ENCODE measurements at regions not wholly inside any gene's neighbourhood (a gene's known extent, or its start where the extent isn't known, plus 50 kb on each side); places are given as distances from the start of the nearest gene placed in this dataset.

DNA sequence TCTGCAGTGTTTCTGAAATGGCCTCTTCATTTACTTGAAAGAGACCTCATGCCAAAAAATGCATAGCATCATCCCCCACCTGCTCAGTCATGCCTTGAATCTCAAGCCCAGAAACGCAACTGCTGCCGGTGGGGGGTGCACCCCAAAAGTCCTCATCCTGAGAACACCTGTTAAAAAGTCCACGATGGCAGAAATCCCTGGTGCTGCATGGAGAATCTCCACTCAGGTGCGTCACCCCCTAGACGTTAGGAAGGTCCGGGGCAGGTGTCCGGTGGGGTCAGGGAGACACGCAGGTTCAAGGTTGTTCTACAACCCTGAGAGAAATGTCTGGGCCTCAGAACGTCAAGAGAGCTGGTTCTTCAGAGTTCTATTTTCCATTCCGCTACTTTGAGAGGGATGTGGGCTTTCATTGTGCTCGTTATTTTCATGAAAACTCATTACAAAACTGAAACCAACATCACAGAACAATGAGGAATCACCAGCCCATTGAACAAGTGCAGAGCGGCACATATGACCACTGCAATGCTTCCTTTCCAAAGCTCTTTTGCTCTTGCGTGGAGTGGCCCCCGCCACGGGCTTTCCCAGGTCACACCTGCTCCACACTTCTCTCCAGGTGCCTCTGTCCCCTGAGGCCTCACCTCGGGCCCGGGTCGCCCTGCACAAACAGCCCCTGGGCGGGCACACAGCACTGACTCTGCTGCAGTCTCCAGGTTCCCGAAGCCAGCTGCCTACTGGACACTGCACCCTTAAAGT is 201.9 kb downstream of the TOMM20 start:
- Histone ChIP-seq H3K9me3 (no peaks in the 10 kb centered on the region), H3K27ac (peak overlapping the region; percentile 65 to 77 (median 68)), H3K27me3 (no peaks in the 10 kb centered on the region), H3K36me3 (no peaks in the 10 kb centered on the region), H3K4me1 (peaks cover 0 to 13% (median 3%) of the 10 kb centered on the region in 4 donors), H3K4me3 (peak overlapping the region in 2 of 4 donors; percentile 7 to 30)
- TF ChIP-seq POLR2A (IDR thresholded peaks at IDR 0.05) = no peak
- TF ChIP-seq, protein P1, sequence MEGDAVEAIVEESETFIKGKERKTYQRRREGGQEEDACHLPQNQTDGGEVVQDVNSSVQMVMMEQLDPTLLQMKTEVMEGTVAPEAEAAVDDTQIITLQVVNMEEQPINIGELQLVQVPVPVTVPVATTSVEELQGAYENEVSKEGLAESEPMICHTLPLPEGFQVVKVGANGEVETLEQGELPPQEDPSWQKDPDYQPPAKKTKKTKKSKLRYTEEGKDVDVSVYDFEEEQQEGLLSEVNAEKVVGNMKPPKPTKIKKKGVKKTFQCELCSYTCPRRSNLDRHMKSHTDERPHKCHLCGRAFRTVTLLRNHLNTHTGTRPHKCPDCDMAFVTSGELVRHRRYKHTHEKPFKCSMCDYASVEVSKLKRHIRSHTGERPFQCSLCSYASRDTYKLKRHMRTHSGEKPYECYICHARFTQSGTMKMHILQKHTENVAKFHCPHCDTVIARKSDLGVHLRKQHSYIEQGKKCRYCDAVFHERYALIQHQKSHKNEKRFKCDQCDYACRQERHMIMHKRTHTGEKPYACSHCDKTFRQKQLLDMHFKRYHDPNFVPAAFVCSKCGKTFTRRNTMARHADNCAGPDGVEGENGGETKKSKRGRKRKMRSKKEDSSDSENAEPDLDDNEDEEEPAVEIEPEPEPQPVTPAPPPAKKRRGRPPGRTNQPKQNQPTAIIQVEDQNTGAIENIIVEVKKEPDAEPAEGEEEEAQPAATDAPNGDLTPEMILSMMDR (IDR thresholded peaks at IDR 0.05) = no peak
- DNase-seq = peak in 2 of 3 donors; percentile 57 to 60

DNA sequence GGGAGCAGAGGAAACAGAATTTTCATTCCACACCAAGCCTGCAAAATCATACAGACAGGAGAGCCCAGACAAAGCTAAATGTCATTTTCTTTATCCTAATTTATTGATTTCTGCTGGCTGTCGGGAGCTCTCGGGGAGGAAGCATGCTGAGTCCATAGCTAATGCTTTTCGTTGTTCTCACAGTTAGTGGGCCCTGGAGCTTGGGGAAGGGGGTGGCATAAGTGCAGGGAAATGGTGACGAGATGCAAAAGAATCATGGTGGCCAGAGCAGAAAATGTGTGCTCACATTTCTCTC is 202.4 kb downstream of the TOMM20 start:
- H3K27me3 ChIP-seq = no peaks in the 10 kb centered on the region
- H3K9me3 ChIP-seq = no peaks in the 10 kb centered on the region
- H3K27ac ChIP-seq = peak overlapping the region; percentile 65 to 77 (median 68)
- H3K36me3 ChIP-seq = no peaks in the 10 kb centered on the region
- DNase-seq = no peak
- TF ChIP-seq, protein P1 (IDR thresholded peaks at IDR 0.05) = no peak
- TF ChIP-seq POLR2A (IDR thresholded peaks at IDR 0.05) = no peak
- H3K4me1 ChIP-seq = peaks cover 0 to 13% (median 3%) of the 10 kb centered on the region in 4 donors
- H3K4me3 ChIP-seq = peak overlapping the region in 1 of 4 donors; percentile 7

DNA sequence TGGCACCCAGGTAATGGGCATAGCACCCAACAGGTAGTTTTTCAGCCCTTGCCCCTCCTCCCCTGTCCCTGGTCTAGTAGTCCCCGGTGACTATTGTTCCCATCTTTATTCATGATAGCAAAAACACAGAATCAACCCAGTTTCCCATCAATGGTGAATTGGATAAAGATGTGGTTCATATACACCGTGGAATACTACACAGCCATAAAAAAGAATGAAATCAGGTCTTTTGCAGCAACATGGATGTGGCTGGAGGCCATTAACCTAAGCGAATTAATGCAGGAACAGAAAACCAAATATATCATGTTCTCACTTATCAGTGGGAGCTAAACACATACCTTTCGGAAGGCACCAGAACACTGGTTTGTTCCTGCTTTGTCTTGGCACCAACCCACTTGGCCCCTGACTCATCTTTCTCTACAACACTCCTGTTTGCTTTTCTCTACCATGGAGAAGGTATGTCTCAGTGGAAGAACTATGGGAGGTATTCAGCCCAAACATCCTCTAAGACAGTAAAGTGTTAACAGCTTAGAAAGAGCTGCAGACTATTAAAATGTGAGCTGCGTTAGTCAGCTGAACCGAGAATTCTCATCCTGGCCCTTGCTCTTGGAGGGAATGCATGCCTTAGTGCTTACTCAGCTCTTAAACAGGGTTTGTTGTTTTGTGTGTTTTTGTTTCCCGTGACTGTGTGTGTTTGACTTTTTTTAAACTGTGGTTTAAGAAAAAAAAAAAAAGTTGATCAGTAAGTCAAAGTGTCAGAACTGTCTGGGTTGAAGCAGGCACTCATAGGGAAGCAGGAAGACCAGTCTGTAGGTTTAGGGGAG is 203.0 kb downstream of the TOMM20 start:
- H3K27ac ChIP-seq = peak overlapping the region; percentile 65 to 77 (median 70)
- H3K36me3 ChIP-seq = no peaks in the 10 kb centered on the region
- no peaks in the 10 kb centered on the region for H3K9me3 ChIP-seq
- peak in 1 of 3 donors; percentile 45 for DNase-seq
- no peaks in the 10 kb centered on the region for H3K27me3 ChIP-seq
- H3K4me1 ChIP-seq = peaks cover 0 to 13% (median 3%) of the 10 kb centered on the region in 4 donors
- TF ChIP-seq, protein P1 (IDR thresholded peaks at IDR 0.05) = no peak
- TF ChIP-seq POLR2A (IDR thresholded peaks at IDR 0.05) = no peak
- H3K4me3 ChIP-seq = no peak overlapping the region

DNA sequence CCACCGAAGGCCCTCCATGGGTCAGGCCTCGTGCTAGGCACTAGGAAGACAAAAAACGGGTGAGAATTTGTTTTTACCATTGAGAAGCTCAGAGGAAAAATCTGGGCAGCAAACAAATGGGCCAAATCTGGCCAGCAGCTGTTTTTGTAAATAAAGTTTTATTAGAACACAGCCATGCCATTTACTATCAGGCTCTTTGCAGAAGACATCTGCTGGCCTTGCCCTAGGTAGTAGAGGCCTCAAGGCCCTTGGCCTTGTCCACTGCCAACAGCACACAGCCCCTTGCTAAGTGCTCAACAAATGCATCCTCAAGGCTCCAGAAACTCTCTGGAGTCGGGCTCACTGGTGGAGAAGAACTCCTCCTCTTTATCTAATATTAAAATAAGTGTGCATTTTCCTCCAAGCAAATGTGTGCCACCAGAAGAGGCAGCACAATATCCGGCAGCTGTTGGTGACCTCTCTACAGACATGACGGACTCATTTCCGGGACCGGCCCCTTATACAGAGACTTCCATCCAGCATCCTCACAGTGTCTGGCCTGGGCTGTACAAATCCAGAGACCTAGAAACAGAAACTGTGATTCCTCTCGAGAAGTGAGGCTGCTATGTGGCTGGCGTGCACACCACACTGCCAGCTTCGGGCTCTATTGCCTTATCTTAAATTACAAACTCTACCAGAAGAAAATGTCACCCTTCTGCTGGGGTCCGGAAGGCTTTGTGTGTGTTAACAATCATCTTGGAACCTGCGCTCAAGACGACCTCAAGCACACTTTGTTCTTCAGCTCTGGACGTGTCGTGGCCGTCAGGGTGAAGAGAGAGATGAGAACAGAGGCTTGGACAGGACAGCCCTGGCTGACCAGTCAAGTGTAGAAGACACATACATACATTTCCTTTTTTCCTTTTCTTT is 203.9 kb downstream of the TOMM20 start:
- peak in 2 of 3 donors; percentile 9 to 44 for DNase-seq
- no peak for TF ChIP-seq POLR2A (IDR thresholded peaks at IDR 0.05)
- TF ChIP-seq, protein P1 (IDR thresholded peaks at IDR 0.05) = no peak
- Histone ChIP-seq H3K4me1 (peaks cover 0 to 13% (median 3%) of the 10 kb centered on the region in 4 donors), H3K9me3 (no peaks in the 10 kb centered on the region), H3K27me3 (no peaks in the 10 kb centered on the region), H3K27ac (peak overlapping the region; percentile 65 to 77 (median 70)), H3K36me3 (no peaks in the 10 kb centered on the region), H3K4me3 (no peak overlapping the region)

DNA sequence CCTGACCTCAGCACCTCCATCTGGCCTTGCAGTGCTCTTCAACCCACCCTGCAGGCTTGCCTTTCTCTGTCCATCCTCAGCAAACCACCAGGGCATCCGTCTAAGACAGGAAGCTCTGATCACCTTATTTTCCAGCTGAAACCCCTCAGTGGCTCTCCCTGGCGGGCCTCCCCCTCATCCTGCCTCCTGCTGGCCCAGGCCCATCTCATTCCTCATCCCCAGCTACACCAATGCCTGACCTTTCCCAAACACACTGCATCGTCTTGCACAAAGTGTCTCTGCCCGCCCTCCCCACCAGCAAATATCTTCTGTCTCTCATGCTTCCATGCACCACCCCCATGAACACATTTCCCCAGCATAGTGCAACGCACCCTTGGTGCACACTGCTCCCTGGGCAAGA is 205.0 kb downstream of the TOMM20 start:
- Histone ChIP-seq H3K36me3 (no peaks in the 10 kb centered on the region), H3K4me3 (no peak overlapping the region), H3K9me3 (no peaks in the 10 kb centered on the region), H3K27ac (no peak overlapping the region), H3K27me3 (no peaks in the 10 kb centered on the region), H3K4me1 (peaks cover 0 to 22% (median 3%) of the 10 kb centered on the region in 4 donors)
- TF ChIP-seq, protein P1 (IDR thresholded peaks at IDR 0.05) = no peak
- TF ChIP-seq POLR2A (IDR thresholded peaks at IDR 0.05) = no peak
- DNase-seq = peak in 2 of 3 donors; percentile 25 to 31
